HepG2 (cell line): ENCODE measurements at regions not wholly inside any gene's neighbourhood (a gene's known extent, or its start where the extent isn't known, plus 50 kb on each side); places are given as distances from the start of the nearest gene placed in this dataset.

ENCODE experiments used
- ATAC-seq: fragments of 200-7000 bp; cut with Tn5 transposase; 3 replicates; pipeline ENCODE4 v1.9.1; 2020; ENCODE audit warnings: mild to moderate bottlenecking, moderate library complexity
- BruUV-seq: library from RNA; stranded (reverse); fragments of 400-500 nt; replicated peaks from 2 replicates; lab custom pipeline; 2021; lab: Mats Ljungman, UMichigan
- CTCF ChIA-PET: fragments of 300-600 bp; formaldehyde crosslinking; extraction: SDS; loops from one replicate; lab custom pipeline; 2021; ENCODE audit warnings: low total read pairs, inconsistent platforms, low intra/inter-chr PET ratio; lab: Yijun Ruan, JAX
- POLR2A ChIA-PET: fragments of 350-600 bp; sonication (Branson Sonifier 250); formaldehyde crosslinking; loops from one replicate; lab custom pipeline; 2020; ENCODE audit warnings: antibody characterized with exemption, inconsistent platforms; lab: Yijun Ruan, JAX
- DNase-seq: peaks from one replicate; pipeline ENCODE4 v3.0.0-alpha.2; 2015; ENCODE audit warnings: low spot score
- FAIRE-seq: peaks from 3 replicates; lab custom pipeline; 2011; peaks lifted over from hg19 to GRCh38; lab: Jason Lieb, UNC
- H2AFZ ChIP-seq: one replicate; pipeline ENCODE4 v1.6.1; 2011; ENCODE audit warnings: low read length, inconsistent platforms
- H3K27ac ChIP-seq: fragments of 300-600 bp; 3 replicates; pipeline ENCODE4 v1.8.0; 2011; ENCODE audit warnings: mixed run types, mild to moderate bottlenecking, mixed read lengths, low read length, inconsistent platforms; ENCODE audit not compliant: insufficient read depth; ENCODE audit errors: extremely low read length
- H3K27me3 ChIP-seq, 2 experiments: fragments of 200-600 bp in 1 of 2; 2 replicates in 1 of 2; 3 replicates in 1 of 2; pipeline versions ENCODE4 v1.6.0 to v1.8.0; 2011; ENCODE audit warnings: low read length in 2 of 2, mild to moderate bottlenecking in 2 of 2, moderate library complexity in 2 of 2, inconsistent platforms in 1 of 2; ENCODE audit not compliant: insufficient read depth in 2 of 2, control insufficient read depth in 1 of 2
- H3K36me3 ChIP-seq, 2 experiments: fragments of 200-600 bp in 1 of 2; replicated peaks in 1 of 2; 2 replicates in 1 of 2; 3 replicates in 1 of 2; pipeline versions ENCODE4 v1.5.1 to v1.8.0; 2011; ENCODE audit warnings: low read length in 2 of 2, inconsistent platforms in 1 of 2; ENCODE audit not compliant: insufficient read depth in 2 of 2, control insufficient read depth in 1 of 2
- H3K4me1 ChIP-seq: 2 replicates; pipeline ENCODE4 v1.5.1; 2012; ENCODE audit warnings: low read length, inconsistent platforms; ENCODE audit not compliant: insufficient read depth
- H3K4me2 ChIP-seq: 2 replicates; pipeline ENCODE4 v1.6.0; 2011; ENCODE audit warnings: low read depth, low read length, inconsistent platforms
- H3K4me3 ChIP-seq, 3 experiments: fragments of 200-600 bp in 1 of 3; sonication (generic), shearing (Covaris generic) in 1 of 3; replicated peaks in 1 of 3; 2 replicates each; pipeline ENCODE4 v1.5.1; 2011 to 2016; ENCODE audit warnings: low read length in 3 of 3, inconsistent platforms in 2 of 3, low read depth in 2 of 3, mild to moderate bottlenecking in 2 of 3, control low read depth in 1 of 3, mixed read lengths in 1 of 3; ENCODE audit not compliant: insufficient read depth in 1 of 3
- H3K79me2 ChIP-seq: one replicate; pipeline ENCODE4 v1.6.1; 2011; ENCODE audit warnings: low read length, inconsistent platforms; ENCODE audit not compliant: insufficient read depth
- H3K9ac ChIP-seq: 2 replicates; pipeline ENCODE4 v1.6.0; 2011; ENCODE audit warnings: mild to moderate bottlenecking, low read depth, low read length, inconsistent platforms; ENCODE audit not compliant: insufficient read depth
- H3K9me3 ChIP-seq: 2 replicates; pipeline ENCODE4 v1.5.1; 2012; ENCODE audit warnings: mild to moderate bottlenecking, low read length
- H4K20me1 ChIP-seq: 2 replicates; pipeline ENCODE4 v1.6.0; 2011; ENCODE audit warnings: inconsistent platforms, mild to moderate bottlenecking, low read length, moderate library complexity; ENCODE audit not compliant: insufficient read depth
- BHLHE40 ChIP-seq: IDR thresholded peaks from 2 replicates; pipeline ENCODE4 v1.6.1; 2011; ENCODE audit warnings: low read length, improper control_type of control experiment
- FOXO4 ChIP-seq: sonication (generic); formaldehyde crosslinking; conservative IDR thresholded peaks from 2 replicates; pipeline ENCODE4 v1.8.1; 2023; ENCODE audit warnings: missing genetic modification reagents
- HOXA7 ChIP-seq: sonication (generic); formaldehyde crosslinking; IDR thresholded peaks from 2 replicates; pipeline ENCODE4 v1.8.1; 2022; ENCODE audit warnings: mild to moderate bottlenecking, missing genetic modification reagents, moderate library complexity
- MNT ChIP-seq: fragments of 450-650 bp; IDR thresholded peaks from 2 replicates; pipeline ENCODE4 v1.6.1; 2016
- NFKBIZ ChIP-seq: IDR thresholded peaks from 2 replicates; pipeline ENCODE4 v1.6.1; 2018; ENCODE audit warnings: missing genetic modification reagents, missing compliant biosample characterization
- PCBP1 ChIP-seq: fragments of 200-400 bp; formaldehyde crosslinking; IDR thresholded peaks from 2 replicates; pipeline ENCODE4 v1.6.1; 2017; ENCODE audit warnings: mild to moderate bottlenecking, low read depth, low read length, borderline replicate concordance
- RNF2 ChIP-seq: fragments of 450-650 bp; conservative IDR thresholded peaks from 2 replicates; pipeline ENCODE4 v1.6.1; 2016; ENCODE audit warnings: low read depth
- ZNF10 ChIP-seq: sonication (generic); formaldehyde crosslinking; IDR thresholded peaks from 2 replicates; pipeline ENCODE4 v1.4.0; 2020; ENCODE audit warnings: mild to moderate bottlenecking, low read depth, missing genetic modification reagents, borderline replicate concordance
- ZNF12 ChIP-seq: sonication (generic); formaldehyde crosslinking; IDR thresholded peaks from 2 replicates; pipeline ENCODE4 v1.5.0; 2020; ENCODE audit warnings: missing genetic modification reagents
- ZNF235 ChIP-seq: sonication (generic); formaldehyde crosslinking; IDR thresholded peaks from 2 replicates; pipeline ENCODE4 v1.8.1; 2023; ENCODE audit warnings: mild to moderate bottlenecking, missing genetic modification reagents, borderline replicate concordance
- WGBS: methylation state at CpG from one replicate; pipeline ENCODE4 v1.1.6; 2017; ENCODE audit warnings: low lambda C conversion rate; 5-methylcytosine and 5-hydroxymethylcytosine counted together
- in situ Hi-C: cut with HindIII; loops from 2 replicates; pipeline ENCODE4 v1.10.0; 2017; ENCODE audit warnings: low pct_unique_long_range_greater_than_20kb; ENCODE audit not compliant: extremely low pct_ligation_motif_present
- intact Hi-C: fragments of 100-400 bp; cut with micrococcal nuclease; formaldehyde crosslinking; loops from one replicate; pipeline ENCODE4 v1.10.0; 2022; ENCODE audit not compliant: unreplicated experiment
- TF ChIP-seq, protein P1 (sequence below): sonication (generic); formaldehyde crosslinking; IDR thresholded peaks from 2 replicates; pipeline ENCODE4 v1.4.0; 2020; ENCODE audit warnings: mild to moderate bottlenecking, missing genetic modification reagents
- TF ChIP-seq, protein P2 (sequence below): IDR thresholded peaks from 2 replicates; pipeline ENCODE4 v1.6.1; 2012; ENCODE audit warnings: inconsistent platforms

DNA sequence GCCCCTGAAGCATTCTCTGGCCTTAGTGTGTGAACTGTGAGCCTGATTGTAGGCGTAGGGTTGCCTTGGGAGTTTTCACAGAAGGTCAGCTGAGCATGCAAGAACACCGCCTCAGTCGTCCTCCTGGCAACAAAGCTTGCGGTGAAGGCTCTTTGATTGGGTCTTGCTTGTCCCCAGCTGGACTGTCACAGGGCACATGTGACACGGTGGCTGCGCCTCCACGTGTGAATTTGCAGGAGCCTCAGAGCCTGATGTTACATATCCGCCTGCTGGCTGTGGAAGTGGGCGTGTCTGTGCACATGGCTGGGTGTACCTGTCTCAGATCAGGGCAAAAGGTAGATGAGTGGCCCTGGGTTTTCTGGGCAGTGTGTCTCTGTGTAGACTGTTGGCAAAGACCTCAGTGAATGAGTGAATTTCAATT, 228.7 kb downstream of the HAUS1 start:
- ChIA-PET POLR2A (no interaction called here), CTCF (no interaction called here)
- Histone ChIP-seq H2AFZ (no peak overlapping the region), H3K27ac (no peak overlapping the region), H3K79me2 (no peaks in the 10 kb centered on the region), H3K36me3 (no peaks in the 10 kb centered on the region), H3K4me3 (no peak overlapping the region), H3K4me1 (0 out of 2 replicates have a peak, but pooled peaks cover 5% of the 10 kb centered on the region), H3K27me3 (peaks cover 1 to 47% of the 10 kb centered on the region in 2 experiments; a peak in 4 of 5 replicates), H4K20me1 (no peaks in the 10 kb centered on the region), H3K9ac (no peak overlapping the region), H3K4me2 (no peak overlapping the region), H3K9me3 (no peaks in the 10 kb centered on the region)
- whole genome bisulfite sequencing, result 0% methylated on average over 1 of the region's 9 CpGs
- no TSS peak for BruUV-seq
- TF ChIP-seq MNT (peak; percentile 33; the same call in 1 of the 2 replicates), NFKBIZ (CRISPR knock-in tag) (no peak)
- no peak for DNase-seq
- FAIRE-seq, result no peak
- intact Hi-C loops, result no loop called here
- in situ Hi-C loops, result no loop called here
- ATAC-seq, result peak; percentile 51

- ChIA-PET POLR2A (no interaction called here), CTCF (no interaction called here)
- WGBS, result 22% methylated on average over 18 of the region's 77 CpGs
- DNase-seq (no peak), FAIRE-seq (no peak), ATAC-seq (peak; percentile 58)
- no peak overlapping the region for H2AFZ ChIP-seq
- no peak overlapping the region for H3K9ac ChIP-seq
- H3K4me1 ChIP-seq, result 0 out of 2 replicates have a peak, but pooled peaks cover 5% of the 10 kb centered on the region
- intact Hi-C loops (no loop called here), in situ Hi-C loops (no loop called here)
- H3K4me3 ChIP-seq, result peak overlapping the region in 1 of 3 experiments; percentile 28; a peak in 1 of 6 replicates
- no TSS peak for BruUV-seq
- H3K4me2 ChIP-seq, result peak overlapping the region; percentile 47; the same call in 1 of the 2 replicates
- H3K36me3 ChIP-seq, result no peaks in the 10 kb centered on the region
- no peak overlapping the region for H3K27ac ChIP-seq
- H3K27me3 ChIP-seq, result peaks cover 3 to 52% of the 10 kb centered on the region in 2 experiments; a peak in 4 of 5 replicates
- no peaks in the 10 kb centered on the region for H3K9me3 ChIP-seq
- H3K79me2 ChIP-seq, result no peaks in the 10 kb centered on the region
- no peaks in the 10 kb centered on the region for H4K20me1 ChIP-seq
- TF ChIP-seq HOXA7 (CRISPR knock-in tag), result no peak
- 0 out of 2 replicates have a peak, but pooled peaks have one; percentile 33 for TF ChIP-seq FOXO4 (CRISPR knock-in tag)
- TF ChIP-seq RNF2, result no peak
- no peak for TF ChIP-seq ZNF10 (CRISPR knock-in tag)
- no peak for TF ChIP-seq ZNF235 (CRISPR knock-in tag)
- TF ChIP-seq ZNF12 (CRISPR knock-in tag), result no peak
- 0 out of 2 replicates have a peak, but pooled peaks have one; percentile 26 for TF ChIP-seq BHLHE40
- TF ChIP-seq, protein P1, sequence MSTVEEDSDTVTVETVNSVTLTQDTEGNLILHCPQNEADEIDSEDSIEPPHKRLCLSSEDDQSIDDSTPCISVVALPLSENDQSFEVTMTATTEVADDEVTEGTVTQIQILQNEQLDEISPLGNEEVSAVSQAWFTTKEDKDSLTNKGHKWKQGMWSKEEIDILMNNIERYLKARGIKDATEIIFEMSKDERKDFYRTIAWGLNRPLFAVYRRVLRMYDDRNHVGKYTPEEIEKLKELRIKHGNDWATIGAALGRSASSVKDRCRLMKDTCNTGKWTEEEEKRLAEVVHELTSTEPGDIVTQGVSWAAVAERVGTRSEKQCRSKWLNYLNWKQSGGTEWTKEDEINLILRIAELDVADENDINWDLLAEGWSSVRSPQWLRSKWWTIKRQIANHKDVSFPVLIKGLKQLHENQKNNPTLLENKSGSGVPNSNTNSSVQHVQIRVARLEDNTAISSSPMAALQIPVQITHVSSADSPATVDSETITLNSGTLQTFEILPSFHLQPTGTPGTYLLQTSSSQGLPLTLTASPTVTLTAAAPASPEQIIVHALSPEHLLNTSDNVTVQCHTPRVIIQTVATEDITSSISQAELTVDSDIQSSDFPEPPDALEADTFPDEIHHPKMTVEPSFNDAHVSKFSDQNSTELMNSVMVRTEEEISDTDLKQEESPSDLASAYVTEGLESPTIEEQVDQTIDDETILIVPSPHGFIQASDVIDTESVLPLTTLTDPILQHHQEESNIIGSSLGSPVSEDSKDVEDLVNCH, result no peak
- TF ChIP-seq PCBP1, result no peak
- TF ChIP-seq, protein P2, sequence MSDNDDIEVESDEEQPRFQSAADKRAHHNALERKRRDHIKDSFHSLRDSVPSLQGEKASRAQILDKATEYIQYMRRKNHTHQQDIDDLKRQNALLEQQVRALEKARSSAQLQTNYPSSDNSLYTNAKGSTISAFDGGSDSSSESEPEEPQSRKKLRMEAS, result no peak
These were observed 229.4 kb downstream of the HAUS1 start for GRCh38 chr18:46333431-46334135.
